ENCODE measurements at regions not wholly inside any gene's neighbourhood (a gene's known extent, or its start where the extent isn't known, plus 50 kb on each side); places are given as distances from the start of the nearest gene placed in this dataset.

- DNase-seq (ENCODE audit: low read depth, low spot score): no peak
These were observed 544.3 kb downstream of the METTL4 start for GRCh38 chr18:2027016-2027415.

GRCh38 chr18:2027756-2028155, 543.5 kb downstream of the METTL4 start:
- no peak for DNase-seq (ENCODE audit: low read depth, low spot score)

GRCh38 chr18:2028986-2029385, 542.3 kb downstream of the METTL4 start:
- no peak for DNase-seq (ENCODE audit: low read depth, low spot score)

- DNase-seq (ENCODE audit: low read depth, low spot score): no peak
These were observed 540.7 kb downstream of the METTL4 start for GRCh38 chr18:2030647-2031046.

- no peak for DNase-seq (ENCODE audit: low read depth, low spot score)
These were observed 539.3 kb downstream of the METTL4 start for GRCh38 chr18:2032036-2032435.

- DNase-seq (ENCODE audit: low read depth, low spot score): no peak
These were observed 536.2 kb downstream of the METTL4 start for GRCh38 chr18:2035056-2035455.

GRCh38 chr18:2036086-2036485, 535.2 kb downstream of the METTL4 start:
- no peak for DNase-seq (ENCODE audit: low read depth, low spot score)

- DNase-seq (ENCODE audit: low read depth, low spot score): no peak
These were observed 531.0 kb downstream of the METTL4 start for GRCh38 chr18:2040279-2040678.

- no peak for DNase-seq (ENCODE audit: low read depth, low spot score)
These were observed 521.3 kb downstream of the METTL4 start for GRCh38 chr18:2049986-2050385.

- no peak for DNase-seq (ENCODE audit: low read depth, low spot score)
These were observed 520.6 kb downstream of the METTL4 start for GRCh38 chr18:2050702-2051201.

- no peak for DNase-seq (ENCODE audit: low read depth, low spot score)
These were observed 517.7 kb downstream of the METTL4 start for GRCh38 chr18:2053490-2054089.

- DNase-seq (ENCODE audit: low read depth, low spot score): no peak
These were observed 512.0 kb downstream of the METTL4 start for GRCh38 chr18:2059336-2059735.

GRCh38 chr18:2060086-2060485, 511.2 kb downstream of the METTL4 start:
- no peak for DNase-seq (ENCODE audit: low read depth, low spot score)

GRCh38 chr18:2070631-2071030, 500.7 kb downstream of the METTL4 start:
- DNase-seq (ENCODE audit: low read depth, low spot score): no peak

- no peak for DNase-seq (ENCODE audit: low read depth, low spot score)
These were observed 495.8 kb downstream of the METTL4 start for GRCh38 chr18:2075499-2075898.

- DNase-seq (ENCODE audit: low read depth, low spot score): no peak
These were observed 488.6 kb downstream of the METTL4 start for GRCh38 chr18:2082676-2083075.

GRCh38 chr18:2083691-2084090, 487.6 kb downstream of the METTL4 start:
- DNase-seq (ENCODE audit: low read depth, low spot score): no peak

- no peak for DNase-seq (ENCODE audit: low read depth, low spot score)
These were observed 484.9 kb downstream of the METTL4 start for GRCh38 chr18:2086439-2086838.

GRCh38 chr18:2087877-2088673, 483.2 kb downstream of the METTL4 start:
- DNase-seq (ENCODE audit: low read depth, low spot score): no peak

- no peak for DNase-seq (ENCODE audit: low read depth, low spot score)
These were observed 481.9 kb downstream of the METTL4 start for GRCh38 chr18:2089396-2089795.

GRCh38 chr18:2091937-2092336, 479.4 kb downstream of the METTL4 start:
- DNase-seq (ENCODE audit: low read depth, low spot score): no peak

GRCh38 chr18:2096551-2096950, 474.8 kb downstream of the METTL4 start:
- DNase-seq (ENCODE audit: low read depth, low spot score): no peak

GRCh38 chr18:2100694-2101213, 470.6 kb downstream of the METTL4 start:
- no peak for DNase-seq (ENCODE audit: low read depth, low spot score)

All from activated CD4-positive, CD25-positive, alpha-beta regulatory T cell treated with anti-CD3 and anti-CD28 coated beads, Interleukin-2, amount 50 U/mL, for 16 hours (primary cell).